ENCODE measurements at regions not wholly inside any gene's neighbourhood (a gene's known extent, or its start where the extent isn't known, plus 50 kb on each side); places are given as distances from the start of the nearest gene placed in this dataset.
"Not testable (repeated sequence)": the region's sequence is repeated elsewhere in the genome, so short reads cannot be mapped to it uniquely, and the experiment has no call there.

DNA sequence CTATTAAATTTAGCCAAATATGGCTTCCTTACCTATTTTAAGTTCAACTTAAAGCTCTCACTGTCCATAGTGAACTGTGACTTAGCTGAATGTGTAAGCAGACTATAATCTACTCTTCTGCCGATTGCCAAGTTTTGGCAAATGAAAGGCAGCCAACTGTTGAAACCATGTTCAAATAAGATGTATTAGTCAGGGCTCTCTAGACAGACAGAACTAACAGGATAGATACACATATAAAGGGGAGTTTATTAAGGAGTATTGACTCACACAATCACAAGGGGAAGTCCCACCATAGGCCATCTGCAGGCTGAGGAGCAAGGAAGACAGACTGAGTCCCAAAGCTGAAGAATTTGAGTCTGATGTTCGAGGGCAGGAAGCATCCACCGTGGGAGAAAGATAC is 837.7 kb upstream of the AUTS2 start:
- DNase-seq (ENCODE audit: low read depth) = no peak
- no peak overlapping the region for H3K4me3 ChIP-seq (replicated peaks; ENCODE audit: low read depth, low read length)
- TF ChIP-seq CTCF (IDR thresholded peaks at IDR 0.05; ENCODE audit: low read length, missing control alignments) = no peak

- H3K4me3 ChIP-seq (replicated peaks; ENCODE audit: low read depth, low read length) = no peak overlapping the region
- DNase-seq (ENCODE audit: low read depth) = no peak
- TF ChIP-seq CTCF (IDR thresholded peaks at IDR 0.05; ENCODE audit: low read length, missing control alignments) = no peak
Observed at GRCh38 chr7:68767462-68767861, 830.8 kb upstream of the AUTS2 start.

GRCh38 chr7:68770649-68771048 is 827.6 kb upstream of the AUTS2 start:
- no peak overlapping the region for H3K4me3 ChIP-seq (replicated peaks; ENCODE audit: low read depth, low read length)
- DNase-seq (ENCODE audit: low read depth) = no peak
- TF ChIP-seq CTCF (IDR thresholded peaks at IDR 0.05; ENCODE audit: low read length, missing control alignments) = no peak

- H3K4me3 ChIP-seq (replicated peaks; ENCODE audit: low read depth, low read length) = no peak overlapping the region
- no peak for DNase-seq (ENCODE audit: low read depth)
- no peak for TF ChIP-seq CTCF (IDR thresholded peaks at IDR 0.05; ENCODE audit: low read length, missing control alignments)
Observed at GRCh38 chr7:68776326-68776725, 821.9 kb upstream of the AUTS2 start.

- no peak for TF ChIP-seq CTCF (IDR thresholded peaks at IDR 0.05; ENCODE audit: low read length, missing control alignments)
- no peak overlapping the region for H3K4me3 ChIP-seq (replicated peaks; ENCODE audit: low read depth, low read length)
- no peak for DNase-seq (ENCODE audit: low read depth)
Observed at GRCh38 chr7:68783684-68784083, 814.6 kb upstream of the AUTS2 start.

DNA sequence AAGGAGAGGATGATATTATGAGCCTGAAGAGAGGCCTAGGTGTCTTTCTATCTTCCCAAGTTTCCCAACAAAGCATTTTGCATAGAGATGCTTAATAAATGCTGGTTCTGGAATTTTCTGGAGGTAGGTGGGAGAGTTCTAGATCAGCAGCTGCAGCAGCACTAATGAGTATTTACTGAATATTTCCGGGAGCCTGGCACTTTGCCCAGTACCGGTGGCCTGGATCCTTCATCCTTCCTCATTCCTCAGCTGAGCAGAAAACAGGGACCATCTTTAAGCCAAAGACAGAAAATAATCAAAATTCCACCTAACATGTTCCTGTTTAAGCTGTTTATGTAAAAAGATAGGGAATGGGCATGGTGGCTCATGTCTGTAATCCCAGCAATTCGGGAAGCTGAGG is 813.2 kb upstream of the AUTS2 start:
- H3K4me3 ChIP-seq (replicated peaks; ENCODE audit: low read depth, low read length) = no peak overlapping the region
- no peak for TF ChIP-seq CTCF (IDR thresholded peaks at IDR 0.05; ENCODE audit: low read length, missing control alignments)
- no peak for DNase-seq (ENCODE audit: low read depth)

DNA sequence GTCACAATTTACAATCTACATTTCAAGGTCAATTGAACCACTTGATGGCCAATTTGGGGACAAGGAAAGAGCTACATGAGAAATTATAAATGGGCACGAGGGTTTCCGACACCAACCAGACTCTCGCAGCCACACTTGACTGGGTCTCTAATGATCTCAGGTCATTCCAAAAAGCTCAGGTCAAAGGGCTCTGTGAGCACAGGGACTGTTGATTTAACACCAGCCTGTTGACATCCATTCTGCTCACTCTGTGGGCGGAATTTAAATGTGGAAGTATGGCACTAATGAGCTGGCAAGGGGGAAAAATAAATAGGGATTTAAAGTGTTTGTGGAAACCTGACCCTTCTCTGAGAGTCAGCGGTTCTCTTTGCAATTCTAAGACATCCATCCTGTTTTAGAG is 810.7 kb upstream of the AUTS2 start:
- no peak for DNase-seq (ENCODE audit: low read depth)
- TF ChIP-seq CTCF (IDR thresholded peaks at IDR 0.05; ENCODE audit: low read length, missing control alignments) = no peak

GRCh38 chr7:68788529-68788928 is 809.7 kb upstream of the AUTS2 start:
- DNase-seq (ENCODE audit: low read depth); H3K4me3 ChIP-seq (replicated peaks; ENCODE audit: low read depth, low read length): not testable (repeated sequence)

More for the DNA sequence above, 810.7 kb upstream of the AUTS2 start:
- no peak overlapping the region for H3K4me3 ChIP-seq (replicated peaks; ENCODE audit: low read depth, low read length)
